Globus pallidus (tissue), 1 donor: ENCODE measurements at regions not wholly inside any gene's neighbourhood (a gene's known extent, or its start where the extent isn't known, plus 50 kb on each side); places are given as distances from the start of the nearest gene placed in this dataset.

Experiments
- DNase-seq: peaks from one replicate; pipeline ENCODE4 v3.0.0-alpha.2; 2015; ENCODE audit warnings: low spot score

GRCh38 chr22:22038178-22038880 lies 55.7 kb upstream of the TOP3B start:
- no peak for DNase-seq

DNA sequence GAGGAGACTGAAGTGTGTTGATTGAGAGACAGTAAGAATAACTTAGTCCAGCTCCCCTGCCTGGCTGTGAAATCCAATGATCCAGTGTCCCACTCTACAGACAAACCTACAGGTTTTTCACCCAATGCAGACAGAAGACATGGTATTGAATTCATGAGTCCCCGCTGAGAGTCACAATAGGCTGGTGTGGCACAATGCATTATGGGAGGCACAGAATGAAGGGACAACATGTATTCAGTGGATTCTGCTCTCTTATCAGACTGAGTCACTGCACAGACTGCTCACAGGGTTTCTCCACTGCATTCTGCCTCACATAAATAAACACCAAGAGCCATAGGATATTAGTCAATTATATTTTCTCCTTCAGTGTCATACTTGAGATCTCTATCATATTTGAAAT lies 55.2 kb upstream of the TOP3B start:
- no peak for DNase-seq

DNA sequence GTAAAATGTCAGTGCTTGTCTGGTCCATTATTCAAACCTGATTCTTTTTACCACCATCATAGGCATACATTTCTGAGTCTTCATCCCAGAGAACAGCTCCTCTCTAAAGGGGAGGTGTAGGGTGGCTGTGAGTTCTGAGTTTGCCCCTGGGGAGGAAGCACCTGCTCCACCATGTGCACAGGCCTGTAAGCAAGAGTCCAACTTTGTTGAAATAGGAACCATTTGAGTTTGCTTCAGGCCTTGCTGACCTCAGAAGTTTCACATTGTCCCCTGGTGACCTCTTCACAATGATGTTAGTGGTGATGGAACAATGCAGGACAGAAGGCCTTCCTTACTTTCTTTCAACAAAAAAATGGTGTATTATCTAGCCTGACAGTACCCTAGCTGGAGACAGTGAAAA lies 54.6 kb upstream of the TOP3B start:
- DNase-seq, result no peak

GRCh38 chr22:22036588-22036987 lies 54.0 kb upstream of the TOP3B start:
- DNase-seq, result no peak

DNA sequence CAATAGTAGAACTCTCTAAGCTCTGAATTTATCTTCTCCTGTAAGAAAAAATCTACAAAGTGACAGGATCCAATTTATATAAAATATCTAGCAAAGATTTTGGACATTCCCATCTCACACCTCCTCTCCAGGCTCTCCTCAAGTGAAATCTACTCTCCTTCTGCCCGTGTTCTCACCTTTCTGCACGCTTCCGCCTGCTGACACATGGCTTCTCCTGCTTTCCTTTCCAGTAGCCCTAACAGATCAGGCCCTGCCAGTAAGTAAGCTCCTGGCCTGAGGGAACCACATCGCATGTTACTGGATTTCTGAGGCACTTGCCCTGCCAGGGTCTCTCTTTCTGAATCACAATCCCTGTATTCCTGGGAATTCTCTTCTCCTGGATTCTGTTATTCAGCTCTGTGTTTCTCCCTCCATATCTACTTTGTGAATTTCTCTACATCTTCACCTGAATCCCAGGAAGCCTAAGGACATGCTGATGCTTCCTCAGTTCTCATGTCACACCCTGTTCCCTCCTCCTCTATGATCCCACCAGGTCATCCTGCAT lies 53.3 kb upstream of the TOP3B start:
- DNase-seq, result no peak

- no peak for DNase-seq
Observed at GRCh38 chr22:22035203-22035602, 52.6 kb upstream of the TOP3B start.

DNA sequence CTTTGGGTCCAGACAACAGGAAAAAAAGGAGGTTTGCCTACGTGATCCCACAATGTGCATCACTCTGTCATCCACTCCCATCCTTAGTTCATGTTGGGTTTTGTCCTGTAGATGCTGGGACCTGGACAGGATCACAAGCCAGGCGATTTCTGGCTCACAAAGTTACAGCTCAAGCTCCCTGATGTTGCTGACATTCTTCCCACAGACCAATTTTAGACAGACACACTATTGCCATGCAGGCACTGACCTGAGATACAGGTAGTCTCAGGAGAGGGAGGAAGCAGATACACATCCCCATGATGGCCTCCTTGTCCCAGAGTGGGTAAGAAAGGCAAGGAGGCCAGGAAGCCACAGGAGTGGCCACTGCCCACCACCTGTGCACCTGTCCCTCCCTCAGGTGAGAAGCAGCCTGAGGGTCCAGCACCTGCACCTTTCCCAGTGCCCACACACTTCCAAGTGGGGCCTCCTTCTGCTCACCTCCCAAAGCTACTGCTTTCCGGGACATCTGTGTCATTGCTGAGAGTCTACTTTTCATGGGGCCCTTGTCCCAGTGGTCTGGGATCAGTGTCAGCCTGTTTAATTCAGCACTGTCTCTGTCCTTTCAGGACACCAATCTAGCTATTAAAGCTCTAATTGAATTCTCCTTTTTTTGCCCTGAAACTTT lies 52.0 kb upstream of the TOP3B start:
- no peak for DNase-seq

GRCh38 chr22:22033803-22034468 lies 51.3 kb upstream of the TOP3B start:
- DNase-seq, result no peak

DNA sequence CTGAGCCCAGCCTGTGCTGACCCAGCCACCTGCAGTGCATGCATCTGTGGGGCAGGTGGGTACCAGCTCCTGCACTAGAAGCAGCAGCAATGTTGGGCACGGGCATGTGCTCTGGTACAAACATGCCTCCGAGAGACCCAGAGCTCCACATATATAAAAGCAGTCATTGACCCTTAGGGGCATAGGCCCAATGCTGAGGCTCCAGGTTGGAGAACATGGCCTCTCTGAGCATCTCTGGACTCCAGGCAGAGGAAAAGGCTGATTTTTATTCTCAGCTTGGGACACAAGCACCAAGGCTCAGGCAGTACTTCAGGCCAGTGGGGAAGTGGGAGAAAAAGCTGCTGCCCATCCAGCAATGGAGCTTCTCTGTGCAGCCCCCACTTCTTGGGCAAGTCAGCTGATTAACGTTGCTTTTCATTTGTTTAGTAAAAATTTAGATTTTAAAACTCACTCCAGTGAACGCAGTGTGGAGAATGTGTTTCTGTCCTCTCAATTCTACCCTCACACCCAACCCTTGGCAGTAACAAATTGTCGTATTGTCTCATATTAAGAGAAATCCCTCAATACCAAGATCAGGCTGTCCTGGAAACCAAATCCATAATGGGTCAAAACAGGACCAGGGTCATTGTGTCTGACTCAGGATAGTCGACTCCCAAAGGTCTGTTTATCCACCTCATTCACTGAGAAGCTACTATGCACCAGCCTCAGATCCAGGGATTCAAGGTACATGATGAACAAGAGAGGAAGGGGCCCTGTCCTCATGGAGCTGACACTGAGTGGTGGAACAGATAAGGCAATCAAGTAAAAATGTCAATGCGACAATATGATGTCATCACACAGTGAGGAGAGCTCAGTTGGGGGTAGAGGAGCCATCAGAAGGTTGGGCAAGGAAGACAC lies 50.6 kb upstream of the TOP3B start:
- DNase-seq, result no peak

DNA sequence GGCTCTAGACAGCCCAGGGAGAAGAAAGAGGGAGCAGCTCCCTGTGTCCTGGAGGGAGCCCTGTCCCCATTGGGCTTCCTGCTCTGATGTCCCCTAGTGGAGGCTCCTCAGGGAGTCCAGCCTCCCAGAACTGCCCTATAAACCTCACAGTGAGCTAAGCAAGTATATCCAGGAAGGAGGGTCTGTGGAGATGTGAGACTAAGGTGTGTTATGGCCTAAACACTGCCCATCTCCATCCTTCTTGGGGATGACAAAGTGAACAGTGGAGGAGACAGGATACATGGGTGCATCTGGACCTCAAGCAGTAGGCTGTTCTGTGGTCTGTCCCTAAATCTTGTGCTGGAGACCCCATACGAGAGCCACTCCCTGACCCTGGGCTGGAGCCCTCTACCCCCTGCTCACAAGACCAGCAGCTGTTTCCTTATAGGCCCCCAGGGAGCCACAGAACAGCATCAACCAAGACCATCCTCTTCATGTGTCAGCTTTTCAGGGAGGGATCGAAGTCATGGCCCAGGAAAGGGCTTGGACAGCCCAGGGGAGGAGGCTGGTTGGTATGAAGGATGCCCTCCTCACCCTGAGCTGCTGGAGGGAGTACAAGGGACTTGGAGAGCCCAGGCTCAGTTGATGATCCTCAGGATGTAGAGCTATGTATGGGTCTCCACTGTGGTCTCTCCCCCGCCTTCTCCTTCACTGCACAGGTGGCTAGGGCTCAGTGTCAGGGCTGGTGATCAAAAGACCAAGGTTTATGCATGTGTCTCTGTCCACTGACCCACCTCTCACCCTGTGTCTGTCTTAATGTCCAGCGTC lies 49.7 kb upstream of the TOP3B start:
- no peak for DNase-seq
